Astrocyte of the cerebellum (primary cell): ENCODE measurements at regions not wholly inside any gene's neighbourhood (a gene's known extent, or its start where the extent isn't known, plus 50 kb on each side); places are given as distances from the start of the nearest gene placed in this dataset.

Experiments
- DNase-seq: peaks from one replicate; pipeline ENCODE4 v3.0.0-alpha.2; 2011; ENCODE audit warnings: low read depth
- H3K4me3 ChIP-seq: 2 replicates; pipeline ENCODE4 v1.5.1; 2011; ENCODE audit warnings: mild to moderate bottlenecking, low read depth, low read length, moderate library complexity
- in situ Hi-C: cut with HindIII; loops from 2 replicates; pipeline ENCODE4 v1.10.0; 2017; ENCODE audit warnings: low sequenced_read_pairs
- TF ChIP-seq, protein P1 (sequence below): IDR thresholded peaks from 2 replicates; pipeline ENCODE4 v1.5.1; 2012; ENCODE audit warnings: low read length, low read depth, moderate library complexity, mild to moderate bottlenecking; ENCODE audit errors: missing control alignments

DNA sequence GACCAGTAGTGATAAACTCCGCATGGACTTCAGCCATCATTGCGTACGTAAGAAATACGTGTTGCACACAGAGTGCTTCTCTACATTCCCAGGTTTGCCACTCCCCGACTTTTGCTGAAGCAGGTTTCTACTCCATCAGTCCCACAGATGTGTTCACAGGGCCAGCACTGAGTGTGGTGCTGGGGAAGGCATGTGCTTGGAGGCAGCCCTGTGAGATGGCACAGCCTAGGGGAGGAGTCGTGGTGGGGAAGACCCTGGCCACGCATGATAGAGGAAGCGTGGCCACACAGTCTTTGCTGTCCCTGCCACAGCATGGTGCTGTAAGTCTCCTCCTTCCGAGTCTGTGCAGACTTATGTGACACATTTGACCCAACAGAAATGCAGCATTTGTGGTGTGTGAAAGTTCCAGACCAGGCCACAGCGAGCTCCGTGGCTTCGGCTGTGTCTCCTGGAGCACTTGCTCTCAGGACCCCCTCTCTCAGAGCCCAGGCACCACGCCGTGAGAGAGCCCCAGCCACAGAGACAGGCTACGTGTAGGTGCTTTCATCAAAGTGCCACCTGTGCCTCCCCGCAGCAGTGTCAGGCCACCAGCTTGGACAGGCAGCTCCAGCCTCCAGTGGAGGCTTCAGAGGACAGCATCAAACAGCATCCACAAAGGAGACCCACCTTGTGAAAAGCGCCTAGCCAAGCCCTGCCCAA lies 197.8 kb downstream of the AUH start:
- in situ Hi-C loops, result no loop called here
- TF ChIP-seq, protein P1, sequence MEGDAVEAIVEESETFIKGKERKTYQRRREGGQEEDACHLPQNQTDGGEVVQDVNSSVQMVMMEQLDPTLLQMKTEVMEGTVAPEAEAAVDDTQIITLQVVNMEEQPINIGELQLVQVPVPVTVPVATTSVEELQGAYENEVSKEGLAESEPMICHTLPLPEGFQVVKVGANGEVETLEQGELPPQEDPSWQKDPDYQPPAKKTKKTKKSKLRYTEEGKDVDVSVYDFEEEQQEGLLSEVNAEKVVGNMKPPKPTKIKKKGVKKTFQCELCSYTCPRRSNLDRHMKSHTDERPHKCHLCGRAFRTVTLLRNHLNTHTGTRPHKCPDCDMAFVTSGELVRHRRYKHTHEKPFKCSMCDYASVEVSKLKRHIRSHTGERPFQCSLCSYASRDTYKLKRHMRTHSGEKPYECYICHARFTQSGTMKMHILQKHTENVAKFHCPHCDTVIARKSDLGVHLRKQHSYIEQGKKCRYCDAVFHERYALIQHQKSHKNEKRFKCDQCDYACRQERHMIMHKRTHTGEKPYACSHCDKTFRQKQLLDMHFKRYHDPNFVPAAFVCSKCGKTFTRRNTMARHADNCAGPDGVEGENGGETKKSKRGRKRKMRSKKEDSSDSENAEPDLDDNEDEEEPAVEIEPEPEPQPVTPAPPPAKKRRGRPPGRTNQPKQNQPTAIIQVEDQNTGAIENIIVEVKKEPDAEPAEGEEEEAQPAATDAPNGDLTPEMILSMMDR, result no peak
- H3K4me3 ChIP-seq, result no peak overlapping the region
- DNase-seq, result no peak
